GM10248 (cell line): ENCODE measurements at regions not wholly inside any gene's neighbourhood (a gene's known extent, or its start where the extent isn't known, plus 50 kb on each side); places are given as distances from the start of the nearest gene placed in this dataset.

ENCODE experiments used
- CTCF ChIA-PET: fragments of 300-600 bp; sonication (Branson Sonifier 250); formaldehyde crosslinking; extraction: SDS; loops from one replicate; lab custom pipeline; 2021; ENCODE audit warnings: antibody characterized with exemption; lab: Yijun Ruan, JAX
- POLR2A ChIA-PET: fragments of 350-650 bp; sonication (Branson Sonifier 250); formaldehyde crosslinking; extraction: SDS; loops from one replicate; lab custom pipeline; 2020; ENCODE audit warnings: antibody characterized with exemption; lab: Yijun Ruan, JAX
- DNase-seq: peaks from one replicate; pipeline ENCODE4 v3.0.0; 2012; ENCODE audit errors: extremely low spot score
- TF ChIP-seq, protein P1 (sequence below): IDR thresholded peaks from 2 replicates; pipeline ENCODE4 v1.5.1; 2012; ENCODE audit warnings: mild to moderate bottlenecking, low read depth; ENCODE audit errors: extremely low read depth, missing control alignments, control extremely low read depth

DNA sequence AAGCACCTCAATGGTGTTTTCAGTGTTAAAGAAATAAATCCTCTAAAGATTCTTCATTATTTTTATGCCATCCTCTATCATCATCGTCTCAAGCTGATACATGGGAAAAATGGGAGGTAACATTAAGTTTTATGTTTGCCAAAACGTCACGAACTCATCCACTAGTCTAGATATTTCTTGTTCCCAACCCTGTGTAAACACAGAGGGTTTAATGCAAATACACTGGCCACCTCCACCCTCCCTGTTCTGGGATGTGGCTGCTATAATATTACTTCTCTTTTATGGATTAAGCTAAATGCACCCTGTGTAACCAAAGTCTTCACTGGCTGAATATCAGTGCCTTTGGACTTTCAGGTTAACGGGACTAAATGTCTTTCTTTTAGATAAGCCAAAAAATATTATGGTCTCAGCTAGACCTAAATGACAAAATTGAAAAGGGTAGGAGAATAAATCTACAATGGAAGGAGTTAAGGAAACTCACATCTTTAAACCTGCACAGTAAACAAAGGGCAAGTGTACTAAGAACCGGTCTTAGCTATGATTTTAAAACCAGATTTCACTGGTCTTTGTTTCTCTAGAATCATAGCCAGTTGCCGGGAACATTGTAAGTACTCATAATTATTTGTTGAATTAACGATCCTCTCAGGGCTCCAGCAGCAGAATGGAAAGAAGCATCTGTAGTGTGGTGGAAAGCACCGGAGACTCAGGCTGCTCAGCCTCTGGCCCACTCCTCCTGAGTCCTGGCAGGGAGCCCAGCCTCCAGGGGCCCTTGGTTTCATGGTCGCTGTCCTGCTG lies 103.5 kb upstream of the NOCT start:
- TF ChIP-seq, protein P1, sequence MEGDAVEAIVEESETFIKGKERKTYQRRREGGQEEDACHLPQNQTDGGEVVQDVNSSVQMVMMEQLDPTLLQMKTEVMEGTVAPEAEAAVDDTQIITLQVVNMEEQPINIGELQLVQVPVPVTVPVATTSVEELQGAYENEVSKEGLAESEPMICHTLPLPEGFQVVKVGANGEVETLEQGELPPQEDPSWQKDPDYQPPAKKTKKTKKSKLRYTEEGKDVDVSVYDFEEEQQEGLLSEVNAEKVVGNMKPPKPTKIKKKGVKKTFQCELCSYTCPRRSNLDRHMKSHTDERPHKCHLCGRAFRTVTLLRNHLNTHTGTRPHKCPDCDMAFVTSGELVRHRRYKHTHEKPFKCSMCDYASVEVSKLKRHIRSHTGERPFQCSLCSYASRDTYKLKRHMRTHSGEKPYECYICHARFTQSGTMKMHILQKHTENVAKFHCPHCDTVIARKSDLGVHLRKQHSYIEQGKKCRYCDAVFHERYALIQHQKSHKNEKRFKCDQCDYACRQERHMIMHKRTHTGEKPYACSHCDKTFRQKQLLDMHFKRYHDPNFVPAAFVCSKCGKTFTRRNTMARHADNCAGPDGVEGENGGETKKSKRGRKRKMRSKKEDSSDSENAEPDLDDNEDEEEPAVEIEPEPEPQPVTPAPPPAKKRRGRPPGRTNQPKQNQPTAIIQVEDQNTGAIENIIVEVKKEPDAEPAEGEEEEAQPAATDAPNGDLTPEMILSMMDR: no peak
- CTCF ChIA-PET: interaction anchor here (2.1 to 3.3 kb wide), 2 partner anchors 13 to 41 kb away, joined by 9 to 14 read pairs; no protein-coding TSS in a partner anchor
- POLR2A ChIA-PET: no interaction called here
- no peak for DNase-seq

DNA sequence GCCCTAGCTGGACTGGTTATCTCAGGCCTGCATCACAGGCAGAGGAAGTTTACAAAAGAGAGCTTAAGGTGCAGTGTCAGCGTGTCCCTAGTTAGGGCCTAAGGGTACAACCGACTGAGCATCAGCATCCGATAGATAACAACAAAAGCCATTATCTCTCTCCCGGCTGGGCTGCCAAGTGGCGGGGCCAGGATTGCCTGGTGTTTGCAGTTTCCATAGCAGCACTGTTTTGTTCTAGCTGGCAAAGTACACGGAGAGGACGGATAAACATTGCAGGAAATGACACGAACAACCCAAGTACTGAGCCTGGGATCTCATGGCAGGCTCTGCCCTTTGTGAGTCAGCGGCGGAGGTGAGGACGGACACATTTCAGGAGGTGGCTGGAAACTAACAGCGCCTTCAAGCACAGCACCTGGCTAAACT lies 104.7 kb upstream of the NOCT start:
- CTCF ChIA-PET: interaction anchor here (2.1 to 3.3 kb wide), 2 partner anchors 12 to 40 kb away, joined by 9 to 14 read pairs; no protein-coding TSS in a partner anchor
- POLR2A ChIA-PET: no interaction called here
- DNase-seq: no peak
- TF ChIP-seq, protein P1: no peak

DNA sequence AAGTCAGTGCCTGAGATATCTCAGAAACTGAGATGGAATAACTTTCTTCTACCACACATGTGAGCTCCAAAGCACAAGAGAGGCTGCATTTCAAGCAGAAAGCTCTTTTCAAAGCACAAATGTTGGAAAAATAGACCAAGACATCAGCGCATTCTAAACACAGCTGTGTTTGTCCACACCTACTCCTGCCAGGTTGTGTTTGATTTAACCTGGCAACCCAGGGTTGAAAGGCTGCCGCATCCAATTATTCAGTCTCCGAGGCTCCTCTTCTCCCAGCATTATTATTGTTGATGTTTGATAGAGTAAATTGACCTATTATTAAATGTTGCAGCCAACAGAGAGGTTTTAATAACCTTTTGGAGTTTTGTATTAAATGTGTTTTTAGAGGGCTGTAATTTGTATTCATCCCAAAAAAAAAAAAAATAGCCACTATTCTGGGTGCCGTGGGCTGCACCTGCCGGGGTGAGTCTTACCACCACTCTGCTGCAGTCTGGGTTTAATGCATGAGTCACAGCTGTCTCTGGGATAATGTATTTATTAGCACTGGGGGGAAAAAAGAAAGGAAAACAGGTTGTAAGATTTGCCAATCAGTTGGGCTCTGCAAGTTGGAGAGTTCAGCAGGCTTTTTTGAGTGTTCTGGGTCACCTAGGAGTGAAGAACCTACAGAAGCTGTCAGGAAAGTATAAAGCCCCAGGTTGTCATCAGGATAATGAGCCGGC lies 105.2 kb upstream of the NOCT start:
- DNase-seq: no peak
- TF ChIP-seq, protein P1: no peak
- ChIA-PET POLR2A (no interaction called here), CTCF (interaction anchor here (1.1 to 3.3 kb wide), 3 partner anchors 11 to 39 kb away, joined by 3 to 14 read pairs (median 9); no protein-coding TSS in a partner anchor)

DNA sequence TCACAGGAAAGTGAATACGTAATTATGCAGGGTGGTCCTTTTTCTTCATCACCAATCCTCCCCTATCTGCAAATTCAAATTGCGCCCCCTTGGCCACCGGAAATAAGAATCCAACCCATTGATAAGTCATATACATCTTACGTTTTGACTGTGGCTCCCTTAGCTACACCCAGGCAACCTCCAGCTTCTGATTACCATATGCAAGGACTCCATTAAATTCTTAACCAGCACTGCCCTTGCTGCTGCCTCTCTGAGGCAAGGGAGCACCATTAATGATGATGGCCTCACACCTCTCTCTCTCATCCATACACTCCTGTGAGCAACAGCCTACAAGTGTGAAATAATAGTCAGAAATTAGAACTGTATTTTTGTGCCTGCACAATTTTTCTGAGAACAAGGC lies 106.0 kb upstream of the NOCT start:
- TF ChIP-seq, protein P1: no peak
- POLR2A ChIA-PET: interaction anchor here (0.7 kb wide), 1 partner anchor 124 kb away, joined by 3 read pairs; no protein-coding TSS in a partner anchor
- DNase-seq: no peak
- CTCF ChIA-PET: interaction anchor here (0.8 to 3.3 kb wide), 4 partner anchors 8 to 39 kb away, joined by 3 to 14 read pairs (median 5); no protein-coding TSS in a partner anchor

DNA sequence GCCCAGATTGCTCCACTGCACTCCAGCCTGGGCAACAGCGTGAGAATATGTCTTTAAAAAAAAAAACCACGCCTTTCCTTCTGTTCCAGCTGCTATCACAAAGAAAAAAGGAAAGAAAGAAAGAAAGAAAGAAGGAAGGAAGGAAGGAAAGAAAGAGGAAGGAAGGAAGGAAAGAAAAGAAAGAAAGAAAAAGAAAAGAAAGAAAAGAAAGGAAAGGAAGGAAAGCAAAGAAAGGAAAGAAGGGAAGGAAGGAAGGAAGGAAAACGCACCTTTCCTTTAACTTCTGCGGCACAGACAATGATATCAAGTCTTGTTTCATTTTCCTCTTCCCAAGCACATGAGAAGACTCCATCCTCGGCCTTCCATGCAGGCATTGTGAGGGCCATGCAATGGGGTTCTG lies 107.4 kb upstream of the NOCT start:
- TF ChIP-seq, protein P1: no peak
- DNase-seq: no peak
- POLR2A ChIA-PET: no interaction called here
- CTCF ChIA-PET: interaction anchor here (0.8 to 1.4 kb wide), 3 partner anchors 9 to 37 kb away, joined by 3 to 7 read pairs (median 4); no protein-coding TSS in a partner anchor

DNA sequence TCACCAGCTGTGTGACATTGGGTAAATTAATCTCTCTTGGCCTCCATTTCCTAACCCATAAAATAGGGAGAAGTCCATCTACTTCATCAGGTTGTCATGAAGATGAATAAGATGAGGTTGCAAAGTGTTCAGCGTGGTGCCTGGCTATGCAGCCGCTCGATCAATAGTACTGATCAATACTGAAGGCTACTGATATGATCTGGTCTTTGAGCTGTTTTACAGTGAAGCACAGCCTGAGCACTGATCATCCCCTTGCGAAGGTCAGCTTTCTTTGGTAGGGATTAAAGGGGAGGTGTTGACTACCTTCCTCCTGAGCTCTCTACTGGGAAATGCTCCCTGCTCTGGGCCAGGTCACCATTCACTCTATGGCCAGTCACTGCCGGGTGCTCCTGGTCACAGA lies 108.4 kb upstream of the NOCT start:
- CTCF ChIA-PET: no interaction called here
- DNase-seq: no peak
- TF ChIP-seq, protein P1: no peak
- POLR2A ChIA-PET: no interaction called here
